ENCODE measurements at regions not wholly inside any gene's neighbourhood (a gene's known extent, or its start where the extent isn't known, plus 50 kb on each side); places are given as distances from the start of the nearest gene placed in this dataset.

- TF ChIP-seq CTCF (IDR thresholded peaks at IDR 0.05; ENCODE audit: low read length) (no peak), EZH2 (IDR thresholded peaks at IDR 0.05; ENCODE audit: borderline replicate concordance, low read length) (no peak)
Measured at GRCh38 chr4:100960232-100960631, 387.1 kb downstream of the PPP3CA start.
